AG04450 (cell line): ENCODE measurements at regions not wholly inside any gene's neighbourhood (a gene's known extent, or its start where the extent isn't known, plus 50 kb on each side); places are given as distances from the start of the nearest gene placed in this dataset.

ENCODE experiments used
- CTCF ChIA-PET: fragments of 300-600, 350-600 bp; formaldehyde crosslinking; extraction: SDS; loops from one replicate; lab custom pipeline; 2022; ENCODE audit warnings: antibody characterized with exemption, inconsistent platforms; lab: Charles Lee
- POLR2A ChIA-PET: fragments of 350-600 bp; formaldehyde crosslinking; extraction: SDS; loops from one replicate; lab custom pipeline; 2021; ENCODE audit warnings: antibody characterized with exemption, inconsistent platforms; lab: Yijun Ruan, JAX
- DNase-seq: peaks from one replicate; pipeline ENCODE4 v3.0.0-alpha.2; 2011; ENCODE audit warnings: low read depth, low spot score
- H3K27ac ChIP-seq: one replicate; pipeline ENCODE4 v1.5.1; 2012; ENCODE audit warnings: low read depth, low read length, control low read depth
- H3K27me3 ChIP-seq: one replicate; pipeline ENCODE4 v1.6.0; 2012; ENCODE audit warnings: low read length; ENCODE audit not compliant: control insufficient read depth, insufficient read depth
- H3K4me3 ChIP-seq: 2 replicates; pipeline ENCODE4 v1.5.1; 2011; ENCODE audit warnings: mild to moderate bottlenecking, low read depth, low read length, control low read depth
- H3K9me3 ChIP-seq: 2 replicates; pipeline ENCODE4 v1.5.1; 2012; ENCODE audit warnings: low read length; ENCODE audit not compliant: control insufficient read depth, insufficient read depth
- TF ChIP-seq, protein P1 (sequence below): IDR thresholded peaks from 2 replicates; pipeline ENCODE4 v1.5.1; 2011; ENCODE audit warnings: low read depth, low read length, control low read depth, inconsistent platforms

DNA sequence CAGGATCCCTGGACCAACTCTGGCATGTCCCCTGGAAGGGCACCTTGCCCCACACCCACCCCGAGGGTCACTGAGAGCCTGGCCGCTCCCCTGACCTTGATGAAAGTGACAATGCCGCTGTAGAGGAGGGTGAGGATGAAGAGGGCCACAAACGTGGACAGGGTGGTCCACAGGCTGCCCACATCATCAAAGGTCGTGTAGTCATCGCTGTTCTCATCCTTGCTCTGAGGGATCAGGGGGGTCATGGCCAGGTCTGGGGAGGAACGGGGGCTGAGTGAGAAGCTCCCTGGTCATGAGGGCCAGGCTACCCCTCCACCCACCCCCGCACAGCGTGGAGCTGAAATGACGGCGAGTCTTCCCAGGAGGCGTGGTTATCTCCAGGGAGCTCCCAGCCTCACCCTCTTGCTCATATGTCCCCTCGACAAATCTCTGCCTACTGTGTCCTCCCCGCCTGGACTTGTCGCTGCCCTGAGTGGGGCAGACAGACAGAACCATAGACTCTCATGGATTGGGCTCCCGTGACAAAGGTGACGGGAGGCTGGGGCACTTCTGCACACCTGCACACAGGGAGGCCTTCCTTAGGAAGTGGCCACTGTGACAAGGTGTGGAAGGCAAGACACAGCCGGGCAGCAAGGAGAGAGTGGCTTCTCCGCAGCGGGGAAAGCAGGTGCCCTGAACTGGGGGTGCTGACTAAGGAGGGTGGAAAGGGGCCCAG is 311.1 kb downstream of the TMEM121 start:
- Histone ChIP-seq H3K27ac (no peak overlapping the region), H3K9me3 (peaks cover 72% of the 10 kb centered on the region), H3K4me3 (no peak overlapping the region), H3K27me3 (no peaks in the 10 kb centered on the region)
- CTCF ChIA-PET = no interaction called here
- no peak for DNase-seq
- TF ChIP-seq, protein P1, sequence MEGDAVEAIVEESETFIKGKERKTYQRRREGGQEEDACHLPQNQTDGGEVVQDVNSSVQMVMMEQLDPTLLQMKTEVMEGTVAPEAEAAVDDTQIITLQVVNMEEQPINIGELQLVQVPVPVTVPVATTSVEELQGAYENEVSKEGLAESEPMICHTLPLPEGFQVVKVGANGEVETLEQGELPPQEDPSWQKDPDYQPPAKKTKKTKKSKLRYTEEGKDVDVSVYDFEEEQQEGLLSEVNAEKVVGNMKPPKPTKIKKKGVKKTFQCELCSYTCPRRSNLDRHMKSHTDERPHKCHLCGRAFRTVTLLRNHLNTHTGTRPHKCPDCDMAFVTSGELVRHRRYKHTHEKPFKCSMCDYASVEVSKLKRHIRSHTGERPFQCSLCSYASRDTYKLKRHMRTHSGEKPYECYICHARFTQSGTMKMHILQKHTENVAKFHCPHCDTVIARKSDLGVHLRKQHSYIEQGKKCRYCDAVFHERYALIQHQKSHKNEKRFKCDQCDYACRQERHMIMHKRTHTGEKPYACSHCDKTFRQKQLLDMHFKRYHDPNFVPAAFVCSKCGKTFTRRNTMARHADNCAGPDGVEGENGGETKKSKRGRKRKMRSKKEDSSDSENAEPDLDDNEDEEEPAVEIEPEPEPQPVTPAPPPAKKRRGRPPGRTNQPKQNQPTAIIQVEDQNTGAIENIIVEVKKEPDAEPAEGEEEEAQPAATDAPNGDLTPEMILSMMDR = no peak
- POLR2A ChIA-PET = no interaction called here

- ChIA-PET CTCF (no interaction called here), POLR2A (no interaction called here)
- no peak for DNase-seq
- H3K9me3 ChIP-seq = peaks cover 76% of the 10 kb centered on the region
- TF ChIP-seq, protein P1 = no peak
- H3K27ac ChIP-seq = no peak overlapping the region
- no peak overlapping the region for H3K4me3 ChIP-seq
- H3K27me3 ChIP-seq = no peaks in the 10 kb centered on the region
These were observed 311.7 kb downstream of the TMEM121 start for GRCh38 chr14:105838107-105838506.

GRCh38 chr14:105838591-105839424 is 312.4 kb downstream of the TMEM121 start:
- H3K27me3 ChIP-seq = no peaks in the 10 kb centered on the region
- H3K9me3 ChIP-seq = peaks cover 81% of the 10 kb centered on the region
- TF ChIP-seq, protein P1 = no peak
- DNase-seq = no peak
- no peak overlapping the region for H3K27ac ChIP-seq
- POLR2A ChIA-PET = no interaction called here
- CTCF ChIA-PET = no interaction called here
- no peak overlapping the region for H3K4me3 ChIP-seq

GRCh38 chr14:105839425-105840265 is 313.3 kb downstream of the TMEM121 start:
- TF ChIP-seq, protein P1 = no peak
- no peak overlapping the region for H3K27ac ChIP-seq
- peaks cover 87% of the 10 kb centered on the region for H3K9me3 ChIP-seq
- no peak for DNase-seq
- no peaks in the 10 kb centered on the region for H3K27me3 ChIP-seq
- CTCF ChIA-PET = no interaction called here
- H3K4me3 ChIP-seq = no peak overlapping the region
- POLR2A ChIA-PET = no interaction called here
